ENCODE measurements at regions not wholly inside any gene's neighbourhood (a gene's known extent, or its start where the extent isn't known, plus 50 kb on each side); places are given as distances from the start of the nearest gene placed in this dataset.
"Not testable (repeated sequence)": the region's sequence is repeated elsewhere in the genome, so short reads cannot be mapped to it uniquely, and the experiment has no call there.

DNA sequence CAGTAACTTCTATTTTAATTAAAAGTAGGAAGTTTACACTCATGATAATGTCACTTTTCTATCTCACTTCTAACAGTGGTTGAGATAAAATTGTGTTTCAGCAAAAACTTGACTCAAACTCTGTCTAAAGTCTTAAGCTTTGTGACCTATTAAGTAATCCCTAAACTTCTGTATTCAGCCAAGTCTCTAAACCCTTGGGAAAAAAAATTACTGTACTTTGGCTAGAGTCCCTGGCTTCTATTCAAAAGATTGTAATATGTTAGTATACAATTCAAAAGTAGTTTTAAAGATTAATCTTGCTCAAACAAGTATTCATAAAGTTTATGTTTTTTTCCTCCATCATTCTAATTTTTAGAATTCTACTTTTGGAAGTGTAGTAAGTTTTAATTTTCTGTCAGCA is 1248.8 kb downstream of the UQCRFS1 start:
- intact Hi-C loops (cut with micrococcal nuclease): no loop called here

DNA sequence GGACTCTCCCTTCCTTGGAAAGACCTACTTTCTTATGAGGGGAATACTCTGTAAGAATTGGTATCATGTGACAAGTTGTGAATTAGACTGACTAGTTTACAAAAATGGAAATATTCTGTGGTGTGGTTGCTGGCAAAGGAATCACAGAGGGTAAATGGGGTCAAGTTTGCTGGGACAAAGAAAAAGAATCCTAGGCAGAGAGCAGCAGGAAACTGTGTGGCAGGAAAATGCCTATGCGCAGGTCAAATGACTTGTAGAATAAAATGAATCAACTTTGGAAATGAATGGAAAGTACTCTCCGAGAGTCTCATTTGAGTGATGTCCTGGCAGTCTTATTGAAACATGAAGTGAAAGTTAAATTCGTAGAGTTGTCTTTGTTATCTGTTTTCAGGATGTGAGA is 1250.7 kb downstream of the UQCRFS1 start:
- Histone ChIP-seq H3K27me3 (ENCODE audit: low read depth) (peaks cover 12% of the 10 kb centered on the region), H3K9me3 (replicated peaks) (no peaks in the 10 kb centered on the region), H3K27ac (replicated peaks) (no peak overlapping the region), H3K4me3 (no peak overlapping the region), H3K4me1 (no peaks in the 10 kb centered on the region), H3K36me3 (no peaks in the 10 kb centered on the region)
- no peak for DNase-seq
- intact Hi-C loops (cut with micrococcal nuclease): no loop called here
- TF ChIP-seq, protein P1, sequence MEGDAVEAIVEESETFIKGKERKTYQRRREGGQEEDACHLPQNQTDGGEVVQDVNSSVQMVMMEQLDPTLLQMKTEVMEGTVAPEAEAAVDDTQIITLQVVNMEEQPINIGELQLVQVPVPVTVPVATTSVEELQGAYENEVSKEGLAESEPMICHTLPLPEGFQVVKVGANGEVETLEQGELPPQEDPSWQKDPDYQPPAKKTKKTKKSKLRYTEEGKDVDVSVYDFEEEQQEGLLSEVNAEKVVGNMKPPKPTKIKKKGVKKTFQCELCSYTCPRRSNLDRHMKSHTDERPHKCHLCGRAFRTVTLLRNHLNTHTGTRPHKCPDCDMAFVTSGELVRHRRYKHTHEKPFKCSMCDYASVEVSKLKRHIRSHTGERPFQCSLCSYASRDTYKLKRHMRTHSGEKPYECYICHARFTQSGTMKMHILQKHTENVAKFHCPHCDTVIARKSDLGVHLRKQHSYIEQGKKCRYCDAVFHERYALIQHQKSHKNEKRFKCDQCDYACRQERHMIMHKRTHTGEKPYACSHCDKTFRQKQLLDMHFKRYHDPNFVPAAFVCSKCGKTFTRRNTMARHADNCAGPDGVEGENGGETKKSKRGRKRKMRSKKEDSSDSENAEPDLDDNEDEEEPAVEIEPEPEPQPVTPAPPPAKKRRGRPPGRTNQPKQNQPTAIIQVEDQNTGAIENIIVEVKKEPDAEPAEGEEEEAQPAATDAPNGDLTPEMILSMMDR (IDR thresholded peaks at IDR 0.05; ENCODE audit: borderline replicate concordance): no peak

More for the DNA sequence above, 1248.8 kb downstream of the UQCRFS1 start:
- no peaks in the 10 kb centered on the region for H3K9me3 ChIP-seq (replicated peaks)
- H3K36me3 ChIP-seq: no peaks in the 10 kb centered on the region
- no peak for DNase-seq
- H3K27me3 ChIP-seq (ENCODE audit: low read depth): peaks cover 19% of the 10 kb centered on the region
- H3K27ac ChIP-seq (replicated peaks): no peak overlapping the region
- H3K4me3 ChIP-seq: no peak overlapping the region
- TF ChIP-seq, protein P1 (IDR thresholded peaks at IDR 0.05; ENCODE audit: borderline replicate concordance): no peak
- no peaks in the 10 kb centered on the region for H3K4me1 ChIP-seq

DNA sequence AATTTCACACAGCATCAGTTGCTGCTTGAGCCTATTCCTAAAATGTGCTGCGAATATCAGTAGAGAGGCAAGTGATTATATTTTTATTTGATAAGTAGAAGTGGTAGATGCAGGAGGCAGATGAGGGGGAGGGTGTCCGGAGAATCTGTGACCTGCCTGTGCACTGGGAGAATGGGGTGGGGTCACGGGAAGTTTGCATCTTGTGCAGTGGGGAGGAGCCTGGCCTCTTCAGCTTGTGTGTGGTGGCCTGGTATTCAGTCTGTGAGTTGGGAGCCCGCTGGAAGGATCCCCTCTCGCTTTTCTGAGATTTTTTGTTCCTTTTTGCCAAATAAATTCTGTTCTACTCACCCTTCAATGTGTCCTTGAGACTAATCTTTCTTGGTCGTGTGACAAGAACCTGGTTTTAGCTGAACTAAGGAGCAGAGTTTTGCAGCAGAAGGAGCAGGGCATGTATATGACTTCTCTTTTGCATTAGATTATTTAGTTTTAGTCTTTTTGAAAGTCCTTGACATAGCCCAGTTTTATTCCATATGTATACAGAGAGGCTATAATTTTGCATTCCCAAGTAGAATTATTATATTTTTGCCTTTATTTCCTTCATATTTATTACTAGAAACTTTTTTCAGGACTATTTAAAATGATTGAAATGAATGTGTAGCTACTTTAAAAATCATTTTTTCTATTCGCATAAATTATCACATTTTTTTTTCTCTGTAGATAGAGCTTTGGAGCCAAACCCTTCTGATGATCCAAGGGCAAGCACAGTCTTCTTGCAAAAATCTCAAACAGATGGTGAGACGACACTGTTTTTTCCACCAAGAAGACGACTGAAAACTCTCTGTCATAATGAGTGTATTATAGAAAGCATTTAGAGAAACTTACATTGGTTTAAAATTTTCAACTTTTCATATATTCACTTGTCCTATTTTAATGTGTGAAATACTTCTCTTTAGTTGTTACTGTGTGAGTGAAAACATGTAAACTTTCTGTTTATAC is 1257.2 kb downstream of the UQCRFS1 start:
- Histone ChIP-seq H3K27ac (replicated peaks) (no peak overlapping the region), H3K36me3 (no peaks in the 10 kb centered on the region), H3K4me1 (no peaks in the 10 kb centered on the region), H3K9me3 (replicated peaks) (no peaks in the 10 kb centered on the region), H3K4me3 (no peak overlapping the region), H3K27me3 (ENCODE audit: low read depth) (peaks cover 7% of the 10 kb centered on the region)
- intact Hi-C loops (cut with micrococcal nuclease): no loop called here
- TF ChIP-seq, protein P1 (IDR thresholded peaks at IDR 0.05; ENCODE audit: borderline replicate concordance): no peak
- no peak for DNase-seq

DNA sequence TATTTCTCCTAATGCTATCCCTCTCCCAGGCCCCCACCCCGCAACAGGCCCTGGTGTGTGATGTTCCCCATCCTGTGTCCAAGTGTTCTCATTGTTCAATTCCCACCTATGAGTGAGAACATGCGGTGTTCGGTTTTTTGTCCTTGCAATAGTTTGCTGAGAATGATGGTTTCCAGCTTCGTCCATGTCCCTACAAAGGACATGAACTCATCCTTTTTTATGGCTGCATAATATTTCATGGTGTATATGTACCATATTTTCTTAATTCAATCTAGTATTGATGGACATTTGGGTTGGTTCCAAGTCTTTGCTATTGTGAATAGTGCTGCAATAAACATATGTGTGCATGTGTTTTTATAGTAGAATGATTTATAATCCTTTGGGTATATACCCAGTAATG is 1270.3 kb downstream of the UQCRFS1 start:
- H3K27ac ChIP-seq (replicated peaks); H3K27me3 ChIP-seq (ENCODE audit: low read depth); intact Hi-C loops (cut with micrococcal nuclease); DNase-seq; H3K4me3 ChIP-seq; H3K36me3 ChIP-seq; H3K4me1 ChIP-seq: not testable (repeated sequence)
- H3K9me3 ChIP-seq (replicated peaks): peaks cover 40% of the 10 kb centered on the region

DNA sequence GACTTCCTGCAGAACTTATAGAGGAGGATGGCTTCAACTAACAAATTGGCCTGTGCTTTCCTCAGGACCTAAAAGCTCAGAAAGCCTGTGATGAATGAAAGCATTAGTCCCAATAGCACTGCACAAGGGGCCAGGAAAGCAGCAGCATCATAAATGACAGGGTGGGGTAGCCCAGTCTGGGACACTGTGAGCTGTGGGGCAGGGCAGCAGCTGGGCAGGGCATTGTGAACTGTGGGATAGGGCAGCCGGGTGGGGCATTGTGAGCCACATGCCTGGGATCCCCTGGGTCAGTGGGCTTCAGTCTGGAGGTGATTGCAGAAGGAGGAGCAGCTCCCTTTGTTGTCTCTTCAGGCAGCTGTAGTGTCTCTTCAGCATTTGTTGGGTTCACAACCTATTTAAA is 1276.8 kb downstream of the UQCRFS1 start:
- H3K27me3 ChIP-seq (ENCODE audit: low read depth): peaks cover 11% of the 10 kb centered on the region
- TF ChIP-seq, protein P1 (IDR thresholded peaks at IDR 0.05; ENCODE audit: borderline replicate concordance): no peak
- H3K4me1 ChIP-seq: no peaks in the 10 kb centered on the region
- intact Hi-C loops (cut with micrococcal nuclease): no loop called here
- no peak overlapping the region for H3K4me3 ChIP-seq
- no peak overlapping the region for H3K27ac ChIP-seq (replicated peaks)
- H3K36me3 ChIP-seq: no peaks in the 10 kb centered on the region
- no peaks in the 10 kb centered on the region for H3K9me3 ChIP-seq (replicated peaks)
- no peak for DNase-seq

DNA sequence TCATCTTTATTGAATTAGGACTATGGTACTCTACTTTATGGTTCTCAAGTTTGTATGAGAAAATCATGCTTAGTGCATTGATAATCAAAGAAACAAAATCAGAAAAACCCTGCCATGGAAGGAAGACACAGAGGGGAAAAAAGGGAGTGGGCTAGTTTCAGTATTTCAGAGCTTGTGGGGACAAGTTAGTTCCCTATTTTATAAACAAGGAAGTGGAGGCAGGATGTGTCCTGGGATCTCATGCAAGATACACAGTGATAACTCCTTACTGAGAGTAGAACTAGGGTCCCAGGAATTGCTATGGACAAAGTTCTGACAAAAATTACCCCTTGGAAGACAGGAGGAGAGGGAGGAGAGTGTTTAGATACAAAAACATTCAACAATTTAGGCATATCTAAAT is 1277.3 kb downstream of the UQCRFS1 start:
- TF ChIP-seq, protein P1 (IDR thresholded peaks at IDR 0.05; ENCODE audit: borderline replicate concordance): no peak
- Histone ChIP-seq H3K9me3 (replicated peaks) (no peaks in the 10 kb centered on the region), H3K4me1 (no peaks in the 10 kb centered on the region), H3K27ac (replicated peaks) (no peak overlapping the region), H3K36me3 (no peaks in the 10 kb centered on the region), H3K27me3 (ENCODE audit: low read depth) (peaks cover 11% of the 10 kb centered on the region), H3K4me3 (no peak overlapping the region)
- intact Hi-C loops (cut with micrococcal nuclease): no loop called here
- DNase-seq: no peak

All from left ventricle myocardium inferior (tissue), 1 donor.